ENCODE measurements at regions not wholly inside any gene's neighbourhood (a gene's known extent, or its start where the extent isn't known, plus 50 kb on each side); places are given as distances from the start of the nearest gene placed in this dataset.

- in situ Hi-C loops (cut with HindIII; ENCODE audit: low pct_ligation_motif_present, low sequenced_read_pairs) = no loop called here
- DNase-seq = no peak
- Histone ChIP-seq H3K4me3 (ENCODE audit: low read depth, low read length) (no peak overlapping the region), H3K36me3 (replicated peaks) (no peaks in the 10 kb centered on the region), H3K27ac (no peak overlapping the region), H3K27me3 (replicated peaks) (no peaks in the 10 kb centered on the region)
- TF ChIP-seq CTCF (IDR thresholded peaks at IDR 0.05; ENCODE audit: low read depth, low read length, missing control alignments) = no peak
Observed at GRCh38 chr4:123613586-123614344, 217.2 kb downstream of the SPRY1 start.

GRCh38 chr4:123615901-123616300 lies 219.3 kb downstream of the SPRY1 start:
- no peak for TF ChIP-seq CTCF (IDR thresholded peaks at IDR 0.05; ENCODE audit: low read depth, low read length, missing control alignments)
- Histone ChIP-seq H3K27me3 (replicated peaks) (no peaks in the 10 kb centered on the region), H3K4me3 (ENCODE audit: low read depth, low read length) (no peak overlapping the region), H3K36me3 (replicated peaks) (no peaks in the 10 kb centered on the region), H3K27ac (no peak overlapping the region)
- no peak for DNase-seq
- in situ Hi-C loops (cut with HindIII; ENCODE audit: low pct_ligation_motif_present, low sequenced_read_pairs) = no loop called here

GRCh38 chr4:123616951-123617461 lies 220.4 kb downstream of the SPRY1 start:
- H3K27ac ChIP-seq = no peak overlapping the region
- no peaks in the 10 kb centered on the region for H3K36me3 ChIP-seq (replicated peaks)
- in situ Hi-C loops (cut with HindIII; ENCODE audit: low pct_ligation_motif_present, low sequenced_read_pairs) = no loop called here
- H3K4me3 ChIP-seq (ENCODE audit: low read depth, low read length) = no peak overlapping the region
- no peaks in the 10 kb centered on the region for H3K27me3 ChIP-seq (replicated peaks)
- peak; percentile 71 for DNase-seq
- TF ChIP-seq CTCF (IDR thresholded peaks at IDR 0.05; ENCODE audit: low read depth, low read length, missing control alignments) = no peak

- H3K27ac ChIP-seq = no peak overlapping the region
Observed at GRCh38 chr4:123617791-123618190, 221.2 kb downstream of the SPRY1 start.

GRCh38 chr4:123618606-123619005 lies 222.0 kb downstream of the SPRY1 start:
- no peak overlapping the region for H3K4me3 ChIP-seq (ENCODE audit: low read depth, low read length)
- no peak overlapping the region for H3K27ac ChIP-seq
- TF ChIP-seq CTCF (IDR thresholded peaks at IDR 0.05; ENCODE audit: low read depth, low read length, missing control alignments) = no peak
- no peaks in the 10 kb centered on the region for H3K27me3 ChIP-seq (replicated peaks)
- no peaks in the 10 kb centered on the region for H3K36me3 ChIP-seq (replicated peaks)
- in situ Hi-C loops (cut with HindIII; ENCODE audit: low pct_ligation_motif_present, low sequenced_read_pairs) = no loop called here
- no peak for DNase-seq

More at GRCh38 chr4:123617791-123618190, 221.2 kb downstream of the SPRY1 start:
- Histone ChIP-seq H3K36me3 (replicated peaks) (no peaks in the 10 kb centered on the region), H3K27me3 (replicated peaks) (no peaks in the 10 kb centered on the region), H3K4me3 (ENCODE audit: low read depth, low read length) (no peak overlapping the region)
- TF ChIP-seq CTCF (IDR thresholded peaks at IDR 0.05; ENCODE audit: low read depth, low read length, missing control alignments) = no peak
- in situ Hi-C loops (cut with HindIII; ENCODE audit: low pct_ligation_motif_present, low sequenced_read_pairs) = no loop called here
- no peak for DNase-seq

All from brain microvascular endothelial cell (primary cell).